GM18907 (cell line): ENCODE measurements at regions not wholly inside any gene's neighbourhood (a gene's known extent, or its start where the extent isn't known, plus 50 kb on each side); places are given as distances from the start of the nearest gene placed in this dataset.

ENCODE experiments used
- ATAC-seq: cut with Tn5 transposase; IDR thresholded peaks from one replicate; pipeline ENCODE4 v1.9.1; 2021; ENCODE audit warnings: mild to moderate bottlenecking, moderate library complexity; ENCODE audit not compliant: unreplicated experiment

DNA sequence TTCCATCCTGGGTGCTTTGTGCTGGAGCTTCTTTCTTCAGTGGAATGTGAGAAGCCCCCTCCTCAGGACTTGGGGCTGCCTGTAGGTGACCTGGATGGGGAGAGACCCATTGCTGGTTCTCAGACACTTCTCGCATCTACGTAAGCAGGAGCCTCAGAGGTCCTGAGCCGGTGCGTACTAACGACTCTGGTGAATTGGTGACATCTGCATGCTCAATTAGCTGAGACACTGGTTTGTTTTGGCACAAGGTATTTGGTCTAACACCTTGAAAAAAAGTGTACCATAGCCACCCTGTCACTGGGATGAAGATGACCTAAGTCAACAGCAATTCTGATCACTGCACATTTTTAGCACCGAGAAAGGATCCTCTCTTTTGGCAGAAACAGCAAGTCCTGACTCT is 57.7 kb downstream of the LRRC30 start:
- ATAC-seq: no peak

DNA sequence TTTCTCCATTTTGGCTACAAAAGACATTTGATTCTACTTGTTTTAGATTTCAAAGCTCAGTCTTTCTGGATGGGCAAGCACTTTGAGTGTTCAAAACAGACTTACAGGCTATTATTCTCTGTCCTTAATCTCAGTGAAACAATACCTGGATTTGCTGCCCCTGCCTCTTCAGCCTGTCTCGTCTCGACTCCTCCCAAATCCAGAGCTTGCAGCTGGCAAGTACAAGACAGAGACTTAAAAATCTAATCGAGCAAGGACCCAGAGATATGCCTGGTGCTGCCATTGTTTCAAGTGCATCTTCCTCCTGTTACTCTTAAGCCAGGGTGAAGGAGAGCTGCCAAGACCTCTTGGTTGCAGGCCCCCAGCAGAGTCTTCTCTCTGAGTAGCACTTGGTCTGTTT is 59.2 kb downstream of the LRRC30 start:
- ATAC-seq: no peak

DNA sequence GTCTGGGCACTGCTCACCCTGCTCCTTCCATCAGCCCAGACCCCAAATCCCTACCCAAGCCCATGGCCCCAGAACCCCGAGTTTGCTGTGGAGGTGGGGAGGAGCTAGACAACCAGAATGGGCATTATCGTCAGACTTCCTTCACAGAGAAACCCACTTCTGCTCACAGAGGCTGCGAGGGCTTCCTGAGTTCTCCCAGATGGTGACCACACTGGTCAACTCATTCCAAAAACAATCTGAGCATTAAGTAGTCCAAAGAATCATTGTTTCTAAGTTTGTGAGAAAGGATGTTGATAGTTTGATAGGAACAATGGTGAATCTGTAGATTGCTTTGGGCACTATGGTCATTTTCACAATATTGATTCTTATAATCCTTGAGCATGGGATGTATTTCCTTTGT is 60.2 kb downstream of the LRRC30 start:
- no peak for ATAC-seq

DNA sequence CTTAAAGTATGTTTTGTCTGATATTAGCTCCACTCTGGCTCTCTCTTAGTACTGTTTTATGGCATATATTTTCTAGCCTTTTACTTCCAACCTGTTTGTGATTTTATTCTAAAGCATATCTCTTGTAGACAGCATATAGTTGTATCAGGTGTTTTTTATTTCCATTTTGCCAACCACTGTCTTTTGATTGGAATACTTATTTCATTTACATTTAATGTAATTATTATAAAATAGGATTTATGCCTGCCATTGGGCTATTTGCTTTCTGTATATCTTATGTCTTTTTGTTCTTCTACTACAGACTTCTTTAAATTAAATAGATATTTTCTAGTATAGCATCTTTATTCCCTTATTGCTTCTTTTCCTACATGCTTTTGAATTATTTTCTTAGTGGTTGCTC is 67.3 kb downstream of the LRRC30 start:
- ATAC-seq: no peak

DNA sequence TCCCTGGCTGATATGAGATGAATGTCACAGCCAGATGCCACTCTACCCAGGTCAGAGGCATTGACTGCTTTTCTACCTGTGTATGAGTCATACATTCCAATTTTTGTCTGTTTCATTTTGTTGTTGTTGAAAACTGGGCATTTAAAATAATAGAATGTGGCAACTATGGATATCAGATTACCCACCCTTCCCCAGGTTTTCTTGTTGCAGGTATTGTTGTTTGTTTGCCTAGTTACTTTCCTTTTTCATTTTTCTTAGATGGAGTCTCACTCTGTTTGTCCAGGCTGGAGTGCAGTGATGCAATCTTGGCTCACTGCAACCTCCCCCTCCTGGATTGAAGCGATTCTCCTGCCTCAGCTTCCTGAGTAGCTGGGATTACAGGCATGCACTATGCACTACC is 70.2 kb downstream of the LRRC30 start:
- ATAC-seq: no peak

DNA sequence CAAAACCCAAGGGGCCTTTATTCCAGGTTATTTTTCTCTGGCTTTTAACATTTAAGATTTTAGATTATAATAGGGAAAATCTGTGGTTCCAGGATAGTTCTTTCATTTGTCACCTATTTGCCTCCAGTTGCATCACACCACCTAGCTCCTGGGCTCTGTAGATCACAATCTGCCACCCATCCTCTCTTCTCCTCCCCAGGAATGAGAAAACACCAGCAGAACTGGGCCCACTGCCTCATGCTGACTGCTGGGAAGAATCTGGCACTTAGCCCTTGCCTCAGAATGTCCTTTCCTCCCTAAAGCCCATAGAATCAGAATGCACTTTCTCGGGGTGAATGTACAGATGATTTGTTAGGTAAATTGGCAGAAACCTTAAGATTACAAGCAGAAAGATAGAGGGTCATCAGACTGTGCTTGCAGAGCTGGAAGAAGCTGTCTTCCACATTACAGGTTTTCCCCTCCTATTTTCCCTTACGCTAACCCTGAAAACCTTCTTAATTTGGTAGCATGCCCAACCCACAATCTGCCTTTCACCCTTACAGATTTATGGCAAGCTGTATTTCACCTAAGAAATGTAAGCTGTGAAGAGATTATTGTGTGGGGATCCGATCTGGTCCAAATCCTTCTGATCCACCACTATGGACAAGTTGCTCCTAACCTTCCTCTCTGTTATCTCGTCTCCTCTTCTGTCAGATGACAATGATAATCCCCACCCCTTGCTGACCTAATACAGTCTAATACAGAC is 72.6 kb downstream of the LRRC30 start:
- no peak for ATAC-seq

DNA sequence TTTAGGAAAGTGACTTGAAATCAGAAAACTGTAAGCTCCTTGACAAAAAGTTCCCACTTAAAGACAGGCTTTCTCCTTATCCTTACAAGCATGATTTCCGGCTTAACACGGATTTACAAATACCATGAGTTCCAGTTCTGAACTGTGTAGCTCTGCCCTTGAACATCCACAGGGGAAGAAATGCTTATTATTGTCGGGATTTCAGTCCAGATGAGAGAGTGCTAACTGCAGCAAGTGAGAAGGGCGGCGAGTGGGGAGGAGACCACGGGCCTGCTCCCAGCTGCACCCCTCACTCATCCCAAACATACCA is 73.1 kb downstream of the LRRC30 start:
- no peak for ATAC-seq

DNA sequence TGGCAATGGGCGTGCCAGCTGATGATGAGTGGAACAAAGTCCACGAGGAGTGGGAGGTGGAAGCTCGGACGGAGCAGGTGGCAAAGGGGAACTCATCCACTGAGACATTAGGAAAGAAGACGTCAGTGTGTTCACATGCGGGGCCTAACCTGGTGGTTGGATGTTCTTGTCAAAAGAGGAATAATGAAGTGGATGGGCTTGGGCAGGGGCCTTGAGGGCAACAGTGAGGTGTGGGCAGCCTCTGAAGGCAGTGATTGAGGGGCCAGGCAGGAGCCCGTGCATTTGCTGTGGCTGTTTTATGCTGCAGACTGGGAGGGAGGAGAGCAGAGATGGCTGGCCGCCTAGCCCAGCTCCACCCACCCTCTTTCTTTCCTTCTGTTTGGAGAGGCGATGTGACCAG is 74.5 kb downstream of the LRRC30 start:
- ATAC-seq: no peak

DNA sequence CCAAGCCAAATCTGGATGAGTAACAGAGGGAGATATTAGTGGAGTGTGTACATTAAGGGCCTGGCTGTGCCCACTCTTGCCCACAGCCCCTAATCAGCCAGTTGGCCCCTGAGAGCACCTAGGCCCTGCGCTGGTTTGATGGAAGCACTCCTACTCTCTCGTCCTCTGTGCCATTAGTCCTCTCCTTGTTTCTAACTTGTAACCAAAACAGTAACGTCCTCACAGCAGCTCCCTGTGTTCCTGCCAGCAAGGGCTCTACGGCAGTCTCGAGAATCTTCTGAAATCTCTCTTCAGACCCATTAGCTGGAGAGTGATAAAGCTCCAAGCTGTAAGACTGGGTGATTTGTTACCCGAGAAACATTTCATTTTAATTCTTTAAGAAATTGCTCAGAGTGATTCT is 76.1 kb downstream of the LRRC30 start:
- no peak for ATAC-seq

DNA sequence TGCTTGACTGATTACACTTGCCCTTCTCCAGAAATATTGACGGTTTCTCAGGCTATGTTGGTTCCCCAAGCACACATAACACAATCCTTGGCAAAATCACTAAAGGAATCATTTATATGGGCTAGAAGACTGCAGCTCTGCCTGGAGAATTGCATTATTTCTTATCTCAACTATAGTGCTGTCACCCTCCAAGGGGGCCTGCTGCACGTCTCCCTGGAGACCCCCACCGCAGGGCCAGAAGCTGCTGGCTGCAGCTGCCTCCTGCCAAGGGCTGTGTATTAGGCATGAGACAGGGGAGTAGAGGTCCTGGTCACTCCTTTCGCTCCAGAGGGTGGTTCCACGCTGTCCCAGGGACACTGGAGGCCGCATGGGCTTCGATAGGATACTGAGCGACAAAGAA is 76.6 kb downstream of the LRRC30 start:
- ATAC-seq: no peak

DNA sequence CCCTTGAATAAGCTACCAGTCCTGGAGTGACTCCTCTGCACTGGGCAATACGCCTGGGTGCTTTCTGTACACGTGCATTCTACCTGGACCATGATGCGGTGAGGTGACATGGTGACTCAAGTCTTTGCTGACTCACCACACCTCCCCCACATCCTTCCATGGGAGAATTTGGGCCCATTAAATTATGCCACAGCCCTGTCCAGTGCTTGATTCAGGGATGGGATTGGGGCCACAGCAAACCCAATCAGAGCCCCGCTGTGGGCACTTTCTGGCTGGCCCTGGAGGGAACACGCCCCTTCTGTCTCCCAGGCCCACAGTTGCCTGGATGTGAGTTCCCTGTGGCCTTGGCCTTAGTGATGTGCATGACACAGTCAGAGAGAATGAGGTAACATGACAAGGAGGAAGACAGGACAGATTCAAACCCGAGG is 86.9 kb downstream of the LRRC30 start:
- no peak for ATAC-seq

DNA sequence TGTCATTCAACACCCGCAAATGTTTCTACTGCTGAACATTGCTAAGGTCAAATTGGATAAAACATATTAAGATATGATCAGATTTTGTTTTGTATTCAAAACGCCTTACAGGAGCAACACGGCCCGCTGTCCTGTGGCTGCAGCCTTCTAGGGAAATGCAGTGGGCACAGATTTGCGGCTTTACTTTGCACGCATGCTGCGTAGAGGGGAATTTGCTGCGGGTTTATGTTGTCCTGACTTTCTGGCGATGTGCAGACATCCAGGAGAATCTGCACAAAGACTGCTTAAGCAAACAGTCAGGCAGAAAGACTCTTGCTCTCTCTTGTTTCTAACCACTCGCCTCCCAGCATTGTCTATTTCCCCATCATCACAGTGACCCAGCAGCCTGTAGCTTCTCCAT is 88.3 kb downstream of the LRRC30 start:
- no peak for ATAC-seq

DNA sequence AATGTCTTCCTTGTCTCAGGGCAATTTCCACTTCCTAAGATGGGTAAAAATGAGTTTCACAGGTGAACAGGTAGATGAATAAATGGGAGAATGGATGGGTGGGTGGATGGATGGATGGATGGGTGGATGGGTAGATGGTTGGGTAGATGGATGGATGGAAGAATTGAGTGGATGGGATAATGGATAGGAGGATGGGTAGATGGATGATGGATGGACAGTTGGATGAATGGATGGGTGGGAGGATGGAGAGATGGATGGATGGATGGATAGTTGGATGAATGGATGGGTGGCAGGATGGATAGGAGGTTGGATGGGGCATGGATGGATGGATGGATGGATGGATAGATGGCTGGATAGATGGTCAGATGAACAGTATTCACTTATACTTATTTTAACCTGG is 90.9 kb downstream of the LRRC30 start:
- no peak for ATAC-seq

DNA sequence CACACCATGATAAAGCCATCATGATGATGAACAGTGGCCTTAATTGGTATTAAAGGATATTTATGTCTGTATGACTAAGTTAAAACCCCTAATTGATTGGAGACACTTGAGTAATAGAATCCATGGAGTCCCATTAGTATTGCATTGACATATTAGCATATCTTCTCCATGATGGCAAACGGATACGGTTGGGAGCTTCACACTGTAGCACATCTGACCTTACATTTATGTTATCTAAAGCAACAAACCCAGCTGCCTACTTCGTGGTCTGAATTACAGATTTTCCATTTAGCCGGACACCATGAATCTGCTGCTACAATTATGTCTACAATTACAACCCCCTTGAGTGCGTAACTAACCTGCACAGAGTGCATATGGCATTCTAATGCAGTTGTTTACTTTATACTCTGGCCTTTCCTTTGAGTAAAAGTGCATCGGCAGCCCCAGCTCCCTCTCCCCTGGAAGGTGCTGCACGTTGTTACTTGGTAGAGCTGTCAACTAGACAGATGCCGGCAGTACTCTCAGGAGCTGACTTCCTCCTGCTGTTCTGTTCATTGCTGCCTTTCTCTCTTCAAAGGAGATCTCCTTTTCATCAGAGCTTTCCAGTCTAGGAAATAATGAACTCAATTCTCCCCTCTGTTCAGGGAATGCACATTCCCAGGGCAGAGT is 92.1 kb downstream of the LRRC30 start:
- ATAC-seq: no peak

DNA sequence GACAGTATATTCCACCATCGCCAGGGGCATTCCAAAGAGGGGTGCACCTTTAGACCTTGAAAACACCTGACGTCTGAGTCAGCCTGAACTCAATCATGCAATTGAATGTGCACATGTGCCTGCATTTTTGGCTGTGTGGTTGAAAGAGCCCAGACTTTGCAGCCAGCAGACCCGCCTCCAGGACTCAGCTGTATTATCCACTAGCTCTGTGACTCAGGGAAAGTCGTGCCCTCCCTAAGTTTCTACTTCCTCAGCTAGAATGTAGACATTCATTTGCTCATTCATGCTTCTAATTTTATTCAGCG is 94.2 kb downstream of the LRRC30 start:
- ATAC-seq: no peak

DNA sequence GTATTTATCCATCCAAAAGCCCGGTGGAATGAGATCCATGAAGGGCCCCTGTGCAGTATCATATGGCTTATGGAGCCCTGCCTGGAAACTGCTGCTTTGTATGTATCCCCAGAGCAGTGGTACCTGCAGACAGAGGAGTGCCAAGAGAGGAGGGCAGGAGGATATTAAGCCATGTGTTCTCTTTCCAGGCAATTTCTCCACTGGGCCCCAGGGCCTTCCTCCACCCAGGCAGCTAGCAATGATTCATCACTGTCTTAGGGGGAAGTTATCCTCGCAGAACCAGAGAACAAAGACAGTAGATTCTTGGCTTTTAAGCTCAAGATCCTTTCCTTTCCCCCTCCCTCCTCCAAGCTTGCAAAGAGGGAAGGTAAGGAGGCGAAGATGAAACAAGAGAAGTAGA is 98.1 kb downstream of the LRRC30 start:
- no peak for ATAC-seq

DNA sequence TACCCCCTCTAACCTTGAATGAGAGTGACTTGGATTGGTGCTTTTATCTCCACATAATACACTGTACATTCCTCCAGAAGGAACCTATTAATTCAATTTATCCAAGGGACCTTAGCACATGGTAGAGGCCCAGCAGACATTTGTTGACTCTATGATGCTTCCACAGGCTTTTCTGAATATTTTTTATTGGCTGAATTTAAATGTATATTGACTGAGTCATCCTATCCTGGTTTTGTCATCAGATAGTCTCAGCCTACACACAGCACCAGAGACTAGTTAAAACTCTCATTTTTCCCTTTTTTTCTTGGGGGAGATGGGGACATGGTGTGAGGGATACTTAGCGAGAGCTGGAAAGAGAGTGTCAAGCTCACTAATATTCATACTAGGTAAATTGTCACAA is 101.6 kb downstream of the LRRC30 start:
- ATAC-seq: no peak

DNA sequence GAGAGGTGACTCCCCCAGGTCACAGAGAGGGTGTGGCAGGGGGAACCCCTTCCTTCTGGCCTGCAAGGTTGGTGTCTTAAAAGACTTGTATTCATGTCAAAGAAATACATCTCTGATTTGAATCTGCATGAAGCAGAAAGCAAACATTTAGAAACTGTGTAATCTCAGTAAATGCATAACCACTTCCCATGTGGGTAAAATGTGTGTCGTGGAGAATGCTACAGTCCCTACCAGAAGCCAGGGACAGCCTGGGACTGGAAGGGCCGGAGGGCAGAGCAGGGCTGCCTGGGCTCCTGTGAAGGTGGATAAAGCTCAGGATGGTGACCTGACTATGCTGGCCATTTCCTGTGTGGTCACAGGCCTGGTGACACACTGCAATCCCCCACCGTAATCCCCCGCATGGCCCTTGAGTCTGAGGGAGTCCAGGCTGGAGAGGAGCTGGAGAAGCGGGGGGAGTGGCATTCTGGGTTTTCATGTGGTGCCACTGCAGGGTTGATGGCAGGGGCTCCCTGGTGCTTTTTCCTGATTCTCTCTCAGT is 102.2 kb downstream of the LRRC30 start:
- ATAC-seq: no peak

DNA sequence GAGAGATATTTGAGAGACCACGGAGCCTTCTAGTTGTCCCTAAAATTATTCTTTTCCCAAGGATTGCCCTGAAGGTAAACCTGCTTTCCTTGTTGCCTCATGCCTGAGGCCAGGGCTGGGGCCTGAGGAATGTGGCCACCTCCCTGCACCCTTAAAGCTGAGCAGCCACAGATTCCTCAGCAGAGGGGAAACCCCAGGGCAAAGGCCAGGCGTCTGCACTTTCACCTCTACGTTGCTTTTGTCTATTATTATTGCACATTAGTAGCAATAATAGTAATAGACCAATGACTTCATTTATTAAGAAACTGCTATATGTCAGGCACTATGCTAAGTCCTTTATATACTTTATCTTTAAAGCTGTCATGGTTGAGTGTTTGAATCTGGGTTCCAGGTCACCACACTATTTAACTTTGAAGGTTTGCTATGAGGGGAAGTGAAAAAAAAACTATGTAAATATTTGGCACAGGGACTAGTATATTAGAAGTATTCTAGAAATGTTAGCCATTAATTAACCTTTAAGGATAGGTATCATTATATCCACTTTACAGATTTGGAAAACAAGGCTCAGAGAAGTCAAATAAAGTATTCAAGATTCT is 104.2 kb downstream of the LRRC30 start:
- ATAC-seq: no peak

DNA sequence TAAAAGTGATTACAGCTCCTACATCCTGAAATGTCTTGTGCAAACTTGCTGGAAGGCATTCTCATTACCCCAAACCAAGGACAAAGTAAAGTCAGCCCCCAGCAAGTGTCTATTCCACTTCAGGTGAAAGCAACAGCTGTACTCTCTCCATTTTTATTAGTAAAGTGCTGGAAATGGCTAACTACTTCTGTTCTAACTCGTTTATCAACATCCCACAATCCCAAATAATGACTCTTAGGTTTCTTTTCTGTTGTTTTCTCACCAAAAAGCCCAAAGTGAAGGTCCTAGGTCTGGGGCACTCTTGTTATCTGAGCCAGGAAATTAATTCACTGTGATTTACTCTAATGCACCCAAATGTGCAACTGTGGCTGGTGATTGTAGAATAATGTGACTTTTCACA is 105.7 kb downstream of the LRRC30 start:
- ATAC-seq: no peak

DNA sequence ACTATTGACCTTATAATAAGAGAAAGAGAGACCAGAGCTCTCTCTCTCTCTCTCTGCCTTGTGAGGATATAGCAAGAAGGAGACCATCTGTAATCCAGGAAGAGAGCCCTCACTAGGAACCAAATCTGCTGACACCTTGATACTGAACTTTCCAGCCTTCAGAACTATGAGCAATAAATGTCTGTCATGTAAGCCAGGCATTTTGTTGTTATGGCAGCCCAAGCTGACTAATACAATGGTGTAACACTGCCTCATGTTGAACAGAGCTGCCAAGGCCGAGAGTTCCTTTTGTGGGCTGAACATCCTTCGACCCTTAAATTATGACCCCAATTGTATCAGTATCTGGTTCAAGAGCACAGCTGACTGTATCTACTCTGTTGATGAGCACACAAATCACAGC is 108.0 kb downstream of the LRRC30 start:
- no peak for ATAC-seq

DNA sequence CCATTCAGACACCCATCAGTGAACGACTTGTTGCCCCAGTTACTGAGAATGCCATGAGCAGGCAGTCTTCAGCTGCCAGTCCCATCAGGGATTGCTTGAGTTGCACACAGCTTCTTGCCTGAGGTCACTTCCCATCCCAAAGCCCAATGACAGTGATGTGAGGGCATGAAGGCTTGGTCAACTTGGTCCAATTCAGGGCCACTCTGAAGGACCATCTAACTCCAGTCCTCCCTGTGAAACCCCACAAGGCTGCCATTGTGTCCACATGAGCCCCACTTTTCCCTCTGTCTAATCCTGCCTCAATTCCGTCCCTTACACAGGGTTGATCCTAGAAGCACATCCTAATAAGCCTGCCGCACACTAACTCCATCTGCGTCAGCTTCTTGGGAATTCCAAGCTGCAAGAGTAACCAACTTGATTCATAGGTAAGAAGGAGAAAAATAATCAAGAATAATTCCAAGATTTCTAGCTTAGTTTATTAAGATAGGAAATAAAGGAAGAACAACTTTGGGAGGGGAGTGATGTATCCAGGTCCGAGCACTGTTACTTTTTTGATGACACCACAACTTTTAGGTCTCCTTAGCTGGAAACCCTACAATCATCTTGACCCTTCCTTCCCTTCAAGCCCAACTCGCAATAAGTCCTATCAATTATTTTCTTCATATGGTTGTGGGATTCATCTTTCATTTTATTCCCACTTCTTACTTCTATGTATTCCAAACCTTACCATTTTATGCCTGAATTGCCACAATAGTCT is 110.9 kb downstream of the LRRC30 start:
- no peak for ATAC-seq
